HG03520 (cell line): ENCODE measurements at regions not wholly inside any gene's neighbourhood (a gene's known extent, or its start where the extent isn't known, plus 50 kb on each side); places are given as distances from the start of the nearest gene placed in this dataset.
"Not testable (repeated sequence)": the region's sequence is repeated elsewhere in the genome, so short reads cannot be mapped to it uniquely, and the experiment has no call there.

Experiments
- ATAC-seq: cut with Tn5 transposase; IDR thresholded peaks from one replicate; pipeline ENCODE4 v1.9.1; 2021; ENCODE audit warnings: mild to moderate bottlenecking, moderate library complexity; ENCODE audit not compliant: unreplicated experiment

DNA sequence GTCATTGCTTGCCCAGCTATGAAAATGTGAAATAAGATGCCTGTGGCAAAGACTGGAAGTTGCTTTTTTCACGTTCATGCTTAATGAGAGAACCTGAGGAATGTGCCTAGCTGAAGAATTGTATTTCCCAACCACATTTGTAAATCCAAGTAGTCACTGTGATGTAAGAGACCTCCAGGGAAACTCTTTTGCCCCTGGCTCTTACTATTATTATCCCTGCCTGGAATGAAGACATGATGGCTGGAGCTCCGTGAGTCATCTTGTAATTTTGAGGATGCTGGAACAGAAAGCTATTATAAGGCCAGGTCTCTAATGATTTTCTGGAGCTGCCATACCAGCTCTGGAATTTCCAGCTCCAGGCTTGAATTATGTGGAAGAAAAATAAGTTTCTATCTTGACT is 894.3 kb downstream of the DIAPH3 start:
- ATAC-seq: no peak

DNA sequence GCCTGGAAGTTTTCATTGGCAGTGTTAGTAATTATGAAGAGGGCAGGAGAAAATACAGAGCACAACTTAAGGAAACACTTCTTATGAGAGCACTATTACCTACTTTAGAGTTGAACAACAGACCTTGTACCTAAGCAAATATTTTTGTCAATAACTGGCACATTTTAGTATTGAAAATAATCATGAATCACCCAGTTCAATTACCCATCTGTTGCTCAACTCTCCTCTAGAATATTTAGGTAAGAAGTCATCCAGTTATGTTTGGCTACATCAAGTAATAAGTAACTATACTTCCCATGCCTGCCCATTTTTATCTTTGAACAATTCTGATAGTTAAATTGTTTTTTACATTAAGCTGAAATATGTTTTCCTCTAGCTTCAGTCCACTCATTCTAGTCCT is 893.4 kb downstream of the DIAPH3 start:
- no peak for ATAC-seq

DNA sequence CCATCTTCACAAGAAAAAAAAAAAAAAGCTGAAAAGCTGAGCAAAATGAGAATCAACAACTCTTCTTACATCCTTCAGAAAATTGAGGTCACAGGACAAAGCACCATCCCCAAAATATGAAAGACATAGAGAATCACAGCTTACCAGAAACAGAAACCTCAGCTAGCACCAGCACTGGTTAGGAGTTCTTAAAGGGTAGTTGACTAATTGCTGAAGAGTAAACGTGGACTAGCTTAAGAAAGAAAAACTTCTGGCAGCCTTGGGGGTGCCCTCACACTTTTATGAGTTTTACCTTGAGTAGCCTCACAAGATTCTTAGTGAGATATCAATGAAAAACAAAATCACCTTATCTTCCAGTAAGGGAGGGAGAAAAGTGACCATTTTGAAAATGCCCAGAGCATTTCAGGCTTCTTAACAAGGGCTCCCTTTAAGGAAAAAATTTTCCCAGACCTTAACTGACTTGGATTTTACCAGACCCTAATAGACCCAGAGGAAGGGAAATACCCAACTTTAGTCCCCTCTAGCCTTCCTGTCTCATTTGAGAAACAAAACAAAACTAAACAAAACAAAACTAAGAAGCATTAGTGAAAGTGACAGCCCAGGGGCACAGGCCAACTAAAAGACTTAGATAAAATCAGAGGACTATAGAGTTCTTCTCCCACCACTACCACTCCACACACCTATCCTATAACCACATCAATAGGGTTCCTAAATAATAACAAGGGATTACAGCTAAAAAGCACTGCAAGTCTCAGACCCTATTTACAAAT is 888.6 kb downstream of the DIAPH3 start:
- ATAC-seq: peak; percentile 53

DNA sequence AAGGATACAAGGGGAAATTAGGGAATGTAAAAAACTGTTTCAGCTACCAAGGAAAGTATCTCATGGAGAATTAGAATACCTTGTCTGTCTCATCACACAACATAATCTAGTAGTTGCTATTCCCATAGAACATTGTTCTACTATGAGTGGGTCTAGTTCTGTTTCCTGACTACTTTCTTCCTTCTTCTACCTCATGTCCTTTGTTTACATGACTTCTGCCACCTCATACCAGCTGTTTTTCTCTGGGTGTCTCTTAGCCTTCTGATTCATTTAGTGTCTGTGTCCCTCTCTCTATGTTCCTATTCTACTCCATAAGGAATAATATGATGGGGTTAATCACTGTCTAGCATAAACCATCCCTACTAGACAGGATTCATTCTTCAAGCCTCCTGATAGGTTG is 887.3 kb downstream of the DIAPH3 start:
- no peak for ATAC-seq

DNA sequence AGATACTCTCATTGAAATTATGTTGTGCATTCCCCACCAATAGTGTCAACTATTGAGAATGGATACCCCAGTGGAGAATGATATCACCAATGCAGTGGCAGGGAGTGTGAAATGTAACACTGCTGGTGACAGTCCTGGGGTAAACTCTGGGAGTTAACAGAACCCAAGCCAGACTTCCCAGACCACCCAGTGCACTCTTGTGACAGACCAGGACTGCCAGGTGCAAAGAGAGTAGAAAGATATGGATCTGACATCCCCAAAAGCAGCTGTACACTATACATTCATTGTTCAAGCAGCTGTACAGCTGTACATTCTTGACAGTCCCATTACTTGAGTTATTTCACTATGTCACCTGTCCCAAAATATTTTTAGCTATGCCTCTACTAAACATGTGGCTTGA is 886.6 kb downstream of the DIAPH3 start:
- no peak for ATAC-seq

DNA sequence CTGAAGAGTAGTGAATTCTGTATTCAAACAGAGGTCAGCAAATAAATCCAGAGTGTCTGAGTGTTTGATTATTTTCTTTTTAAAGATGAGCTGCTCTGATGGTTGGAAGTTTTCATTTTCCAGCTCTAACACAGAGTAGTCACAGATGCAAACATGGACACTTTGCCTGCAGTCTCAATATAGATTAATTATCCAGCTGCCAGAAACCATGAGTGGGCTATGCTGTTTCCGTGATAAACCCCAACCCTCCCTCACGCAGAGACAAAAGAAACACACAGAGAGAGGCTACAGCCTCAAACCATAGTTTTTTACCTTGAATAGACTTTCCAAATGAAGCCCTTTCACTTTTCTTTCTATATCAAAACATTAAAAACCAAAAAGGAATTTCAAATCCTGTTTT is 884.7 kb downstream of the DIAPH3 start:
- ATAC-seq: no peak

DNA sequence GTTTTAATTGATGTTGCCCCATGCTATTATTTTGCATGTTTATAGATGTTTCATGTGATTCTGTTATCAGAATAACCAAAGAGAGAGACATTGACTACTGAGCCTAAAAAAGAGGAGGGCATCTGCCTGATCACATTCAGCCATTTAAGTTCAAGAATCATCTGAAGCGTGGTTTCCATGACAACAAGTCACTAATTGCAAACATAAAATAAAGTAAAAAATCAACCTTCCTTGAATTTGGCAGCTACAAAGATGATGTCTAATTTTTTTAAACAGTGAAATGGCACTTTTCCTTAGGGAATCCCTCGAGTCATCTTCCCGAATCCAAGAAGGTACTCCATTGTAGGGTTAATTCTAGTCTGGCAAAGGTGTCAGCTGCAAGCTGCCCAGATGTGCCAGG is 884.2 kb downstream of the DIAPH3 start:
- no peak for ATAC-seq

DNA sequence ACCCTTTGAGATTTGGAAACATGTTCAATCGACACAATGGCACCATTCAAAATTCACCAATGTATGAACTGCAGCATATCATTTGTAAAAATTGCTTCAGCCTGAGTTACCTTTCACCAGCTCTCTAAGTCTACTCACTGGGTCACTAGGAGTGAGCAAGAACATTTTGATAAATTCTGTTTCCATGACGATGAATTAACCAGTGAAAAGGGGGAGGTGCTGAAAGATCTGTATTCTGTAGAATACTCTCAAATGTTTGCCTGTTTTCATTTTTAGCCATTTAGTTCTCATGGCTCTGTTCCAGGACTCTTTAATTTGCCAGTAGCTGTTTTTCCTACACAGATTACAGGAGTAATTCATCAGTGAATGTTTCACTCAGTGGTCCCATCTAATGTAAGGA is 883.4 kb downstream of the DIAPH3 start:
- ATAC-seq: no peak

DNA sequence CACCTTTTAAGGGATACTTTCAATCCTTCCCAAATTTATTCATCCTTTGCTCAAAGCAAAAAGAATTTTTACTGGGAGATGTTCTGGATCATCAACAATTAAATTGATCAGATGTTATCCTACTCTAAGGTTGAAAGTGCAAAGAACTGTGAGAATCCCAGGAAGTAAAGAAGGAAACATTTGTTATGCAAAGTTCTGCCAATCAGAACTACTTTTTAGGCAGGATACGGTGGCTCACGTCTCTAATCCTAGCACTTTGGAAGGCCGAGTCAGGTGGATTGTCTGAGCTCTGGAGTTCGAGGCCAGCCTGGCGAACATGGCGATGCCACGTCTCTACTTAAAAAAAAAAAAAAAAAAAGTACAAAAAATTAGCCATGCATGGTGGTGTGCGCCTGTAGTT is 882.3 kb downstream of the DIAPH3 start:
- ATAC-seq: no peak

DNA sequence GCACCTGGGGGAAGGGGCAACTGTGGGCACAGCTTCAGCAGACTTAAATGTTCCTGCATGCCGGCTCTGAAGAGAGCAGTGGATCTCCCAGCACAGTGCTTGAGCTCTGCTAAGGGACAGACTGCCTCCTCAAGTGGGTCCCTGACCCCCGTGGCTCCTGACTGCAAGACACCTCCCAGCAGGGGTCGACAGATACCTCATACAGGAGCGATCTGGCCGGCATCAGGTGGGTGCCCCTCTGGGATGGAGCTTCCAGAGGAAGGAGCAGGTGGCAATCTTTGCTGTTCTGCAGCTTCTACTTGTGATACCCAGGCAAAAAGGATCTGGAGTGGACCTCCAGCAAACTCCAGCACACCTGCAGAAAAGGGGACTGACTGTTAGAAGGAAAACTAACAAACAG is 871.5 kb downstream of the DIAPH3 start:
- ATAC-seq: not testable (repeated sequence)

DNA sequence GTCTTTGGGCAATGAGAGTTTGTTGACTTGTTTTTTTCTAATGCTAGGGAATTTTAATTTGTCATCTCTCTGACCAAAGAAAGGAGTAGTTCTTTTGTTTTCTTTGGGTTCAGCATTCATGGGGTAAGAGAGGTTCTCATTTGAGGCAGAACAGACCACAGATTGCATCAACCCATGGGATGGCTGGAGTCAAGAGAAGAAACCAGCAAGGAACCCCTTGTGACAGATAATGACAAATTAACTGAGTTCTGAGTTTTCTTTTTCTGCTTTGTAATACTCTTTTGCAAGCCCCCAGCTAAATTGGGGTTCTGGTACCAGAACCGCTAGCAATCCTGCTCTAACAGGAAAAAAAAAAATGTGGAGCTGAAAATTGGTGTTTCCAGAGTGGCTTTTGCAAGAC is 864.1 kb downstream of the DIAPH3 start:
- ATAC-seq: no peak

DNA sequence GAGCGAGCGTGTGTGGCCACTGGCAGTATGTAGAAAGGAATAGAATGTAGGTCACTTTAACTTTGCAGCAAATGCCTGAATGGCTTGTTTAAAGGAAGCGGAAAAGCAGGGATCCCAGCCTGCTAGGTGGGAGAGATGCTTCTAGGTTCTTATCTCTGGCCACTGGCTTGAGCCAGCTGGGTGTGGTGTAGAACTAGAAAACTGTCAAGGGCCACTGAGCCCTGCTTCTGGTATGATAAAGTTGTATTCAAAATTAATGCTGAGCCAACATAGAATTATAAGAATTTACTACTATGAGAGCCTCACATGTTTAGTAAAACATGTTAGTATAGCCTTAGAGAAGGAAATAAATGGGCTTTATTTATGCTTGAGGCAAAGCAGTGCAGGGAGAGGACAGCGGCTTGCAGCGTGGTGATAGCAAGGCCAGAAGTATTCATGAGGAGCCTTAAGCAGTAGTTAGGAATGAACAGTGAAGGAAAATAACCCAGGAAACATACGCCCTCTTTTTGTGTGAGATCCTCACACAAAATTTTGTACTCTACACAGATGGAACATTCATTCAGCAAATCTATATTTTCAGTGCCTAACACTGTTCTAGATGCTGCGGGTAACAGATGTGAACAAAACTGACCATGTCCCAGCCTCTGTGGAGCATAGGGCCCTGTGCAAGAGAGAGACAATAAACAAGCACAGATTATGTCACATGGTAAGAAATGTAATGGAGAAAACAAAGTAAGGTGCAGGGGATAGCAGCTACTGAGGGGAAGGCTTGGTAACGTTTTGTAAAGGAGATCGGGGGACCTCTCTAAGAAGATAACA is 863.2 kb downstream of the DIAPH3 start:
- no peak for ATAC-seq

DNA sequence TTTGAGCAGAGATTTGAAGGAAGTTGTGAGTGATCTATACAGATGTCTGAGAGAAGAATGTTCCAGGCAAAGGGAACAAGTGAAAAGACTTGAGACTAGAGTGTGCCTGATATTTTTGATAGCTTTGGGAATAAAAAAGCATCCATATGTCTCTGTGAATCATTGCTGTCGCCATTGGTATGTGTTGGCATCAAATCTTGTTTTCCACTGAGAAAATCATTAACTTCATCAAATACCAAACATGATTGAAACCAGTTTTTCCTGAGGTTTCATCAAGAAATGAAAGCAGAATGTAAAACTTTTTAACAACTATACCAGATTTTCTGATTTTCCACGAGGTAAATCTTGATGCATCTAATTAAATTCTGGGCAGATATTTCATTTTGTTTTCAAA is 862.6 kb downstream of the DIAPH3 start:
- ATAC-seq: no peak

DNA sequence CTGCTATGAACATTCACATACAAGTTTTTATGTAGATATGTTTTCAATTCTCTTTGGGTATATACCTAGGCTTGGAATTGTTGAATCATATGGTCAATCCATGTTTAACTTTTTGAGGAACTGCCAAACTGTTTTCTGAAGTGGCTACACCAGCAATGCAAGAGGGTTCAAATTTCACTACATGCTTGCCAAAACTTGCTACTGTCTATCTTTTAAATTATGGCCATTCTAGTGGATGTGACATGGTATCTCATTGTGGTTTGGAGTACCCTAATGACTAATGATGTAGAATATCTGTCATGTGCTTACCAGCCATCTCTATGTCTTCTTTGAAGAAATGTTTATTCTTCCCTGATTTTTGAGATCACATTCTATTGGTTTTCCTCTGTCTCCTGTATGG is 860.3 kb downstream of the DIAPH3 start:
- ATAC-seq: no peak

DNA sequence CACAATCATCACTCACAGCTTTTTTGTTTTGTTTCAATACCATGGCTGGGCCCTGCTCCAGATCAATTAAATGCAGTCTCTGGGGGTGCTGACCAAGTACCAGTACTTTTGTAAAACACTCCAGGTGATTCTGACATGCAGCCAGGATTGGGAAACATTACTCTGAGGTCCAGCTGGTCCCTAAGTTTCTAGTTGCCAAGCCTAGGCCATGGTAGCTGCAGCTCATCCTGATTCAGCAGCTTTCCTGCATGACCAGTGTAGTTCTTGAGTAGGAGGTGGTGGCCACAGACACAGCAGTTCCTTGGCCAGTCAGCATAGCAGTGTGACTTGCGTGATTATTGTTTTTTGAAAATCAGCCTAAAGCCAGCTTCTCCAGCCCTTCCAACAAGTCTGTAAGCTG is 859.1 kb downstream of the DIAPH3 start:
- ATAC-seq: no peak

DNA sequence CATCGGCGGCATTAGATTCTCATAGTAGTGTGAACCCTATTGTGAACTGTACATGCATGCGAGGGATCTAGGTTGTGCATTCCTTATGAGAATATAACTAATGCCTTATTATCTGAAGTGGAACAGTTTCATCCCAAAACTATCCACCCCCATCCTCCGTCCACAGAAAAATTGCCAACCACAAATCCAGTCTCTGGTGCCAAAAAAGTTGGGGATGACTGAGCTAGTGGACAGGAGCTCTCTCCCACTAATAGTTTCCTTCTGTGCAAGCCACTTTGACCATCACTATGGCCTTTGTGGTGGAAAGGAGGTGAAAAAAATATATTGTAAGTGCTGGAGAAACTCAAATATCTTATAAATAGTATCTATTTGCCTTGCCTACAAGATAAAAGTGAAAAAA is 857.8 kb downstream of the DIAPH3 start:
- ATAC-seq: no peak

DNA sequence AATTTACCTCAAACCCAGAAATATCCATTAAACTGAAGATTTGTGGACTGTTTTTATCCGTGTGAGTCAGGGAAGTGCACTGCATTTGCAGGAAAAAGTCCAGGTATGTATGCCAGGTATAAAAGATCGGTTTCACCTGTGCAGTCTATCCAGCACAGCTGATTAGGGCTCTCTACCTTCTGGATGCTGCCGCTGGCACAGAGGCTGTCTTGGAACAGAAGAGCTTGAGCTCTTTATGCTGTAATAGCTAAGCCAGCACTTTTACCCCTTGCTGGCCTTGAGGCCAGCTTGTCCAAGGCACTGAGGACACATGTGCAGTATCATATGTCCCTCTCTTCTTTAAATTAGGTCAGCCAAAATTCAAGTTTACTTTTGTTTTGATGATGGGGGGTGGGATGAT is 851.0 kb downstream of the DIAPH3 start:
- ATAC-seq: no peak

DNA sequence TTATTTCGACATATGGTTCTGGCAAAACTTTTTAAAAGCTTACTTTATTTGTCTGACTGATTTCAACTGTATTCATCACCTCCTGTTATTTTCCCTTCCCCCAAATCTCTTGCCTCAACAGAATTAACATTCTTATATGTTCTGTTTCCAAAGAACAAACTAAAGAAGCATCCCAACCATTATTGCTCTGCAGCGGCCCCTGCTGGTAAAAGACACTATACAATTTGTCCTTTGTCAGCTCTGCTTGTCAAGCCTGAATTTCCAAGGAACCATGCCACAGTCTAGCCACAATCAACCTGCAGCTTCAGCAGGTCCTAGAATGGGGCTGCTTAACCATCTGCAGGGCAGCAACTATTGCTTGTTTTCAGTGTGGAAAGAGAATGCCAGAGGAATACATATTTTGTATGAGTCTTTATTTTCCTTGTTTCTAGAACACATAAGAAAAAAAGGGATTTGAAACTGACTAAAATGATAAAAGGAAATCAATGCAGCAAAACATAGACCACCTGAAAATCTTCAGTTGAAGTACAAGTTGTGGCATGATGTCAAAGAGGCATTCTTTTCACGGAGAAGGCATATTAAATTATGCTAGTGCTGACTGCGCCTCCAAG is 845.3 kb downstream of the DIAPH3 start:
- no peak for ATAC-seq

DNA sequence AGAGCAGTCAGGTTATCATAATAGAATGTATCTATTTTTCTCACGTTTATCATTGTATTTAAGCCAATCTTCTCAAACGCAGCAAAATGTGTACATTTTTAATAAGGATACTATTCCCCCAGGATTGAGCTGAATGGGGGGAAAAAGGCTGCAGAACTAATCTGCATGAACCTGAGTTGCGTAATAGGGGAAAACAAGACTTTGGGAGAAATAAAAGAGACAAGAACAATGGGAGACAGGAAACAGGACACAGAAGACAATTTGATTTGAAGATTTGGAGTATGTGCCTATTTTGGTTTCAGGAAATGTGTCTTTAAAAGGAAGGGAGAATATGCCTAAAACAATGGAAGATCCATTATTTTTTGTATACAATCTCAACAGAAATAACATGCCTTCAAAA is 844.5 kb downstream of the DIAPH3 start:
- no peak for ATAC-seq

DNA sequence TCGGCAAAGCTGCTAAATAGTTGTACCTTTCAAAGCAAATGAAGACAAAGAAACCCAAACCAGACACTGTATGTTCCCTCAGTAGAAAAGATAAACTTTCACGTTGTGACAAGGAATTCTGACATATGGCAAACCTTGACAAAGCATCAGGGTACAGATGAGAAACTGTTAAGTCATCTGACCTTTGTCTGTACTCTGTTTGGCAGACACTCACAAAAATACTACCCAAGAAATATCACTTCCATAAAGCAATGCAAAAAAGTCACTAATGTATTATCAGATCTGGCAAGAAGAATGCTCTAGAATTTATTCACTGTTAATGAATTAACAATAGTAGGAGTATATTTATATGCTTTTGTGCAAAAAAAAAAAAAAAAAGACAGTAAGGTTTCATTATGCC is 843.7 kb downstream of the DIAPH3 start:
- no peak for ATAC-seq

DNA sequence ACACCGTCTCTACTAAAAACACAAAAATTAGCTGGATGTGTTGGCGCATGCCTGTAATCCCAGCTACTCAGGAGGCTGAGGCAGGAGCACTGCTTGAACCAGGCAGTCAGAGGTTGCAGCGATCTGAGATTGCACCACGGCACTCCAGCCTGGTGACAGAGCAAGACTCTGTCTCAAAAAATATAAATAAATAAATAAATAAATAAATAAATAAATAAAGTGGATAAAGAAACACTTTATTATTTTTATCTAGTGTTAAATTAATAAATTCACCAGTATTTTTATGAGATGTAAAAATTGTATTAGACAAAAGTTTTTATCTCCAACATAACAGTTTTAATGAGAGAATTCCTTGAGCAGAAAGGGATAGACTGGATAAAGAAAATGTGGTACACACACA is 839.3 kb downstream of the DIAPH3 start:
- not testable (repeated sequence) for ATAC-seq

DNA sequence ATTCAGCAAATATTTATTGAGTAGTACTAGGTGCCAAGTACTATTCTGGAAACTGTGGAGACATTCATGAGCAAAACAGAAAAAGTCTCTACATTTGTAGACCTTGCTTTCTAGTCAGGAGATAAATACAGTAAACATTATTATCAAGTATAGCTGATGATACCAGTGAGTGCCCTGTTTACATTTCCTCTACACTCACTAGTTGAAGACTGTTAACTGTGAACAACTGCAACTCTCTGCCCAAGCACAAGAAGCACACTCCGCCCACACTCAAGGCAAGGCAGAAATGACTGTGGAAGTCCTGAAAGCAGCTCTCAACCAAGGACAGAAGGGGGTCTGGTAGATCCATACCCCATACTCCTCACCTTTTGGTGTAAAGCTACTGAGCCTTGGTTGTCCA is 837.0 kb downstream of the DIAPH3 start:
- no peak for ATAC-seq
